Fibroblast of skin of right quadriceps (primary cell): ENCODE measurements at regions not wholly inside any gene's neighbourhood (a gene's known extent, or its start where the extent isn't known, plus 50 kb on each side); places are given as distances from the start of the nearest gene placed in this dataset.

Source experiments
- DNase-seq: peaks from one replicate; pipeline ENCODE4 v3.0.0-alpha.2; 2013

DNA sequence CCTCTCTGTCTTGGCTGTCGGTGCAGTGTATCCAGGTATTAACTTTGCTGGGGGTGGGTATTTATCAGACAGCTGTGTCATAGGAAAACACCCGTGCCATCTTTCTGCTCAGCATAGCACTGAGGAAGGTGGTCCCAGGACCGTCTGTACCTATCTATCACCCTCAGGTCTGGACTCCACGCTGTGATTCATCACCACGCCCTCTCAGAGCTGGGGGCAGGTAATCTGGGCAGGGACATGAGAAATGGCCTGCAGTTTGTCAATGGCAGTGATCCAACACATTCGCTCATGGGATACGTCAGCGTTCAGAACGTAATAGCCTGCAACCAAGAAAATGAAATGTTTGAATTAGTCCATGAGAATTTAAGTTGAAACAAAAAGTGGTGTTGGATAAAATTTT, 151.6 kb upstream of the MAP1B start:
- DNase-seq, result no peak

DNA sequence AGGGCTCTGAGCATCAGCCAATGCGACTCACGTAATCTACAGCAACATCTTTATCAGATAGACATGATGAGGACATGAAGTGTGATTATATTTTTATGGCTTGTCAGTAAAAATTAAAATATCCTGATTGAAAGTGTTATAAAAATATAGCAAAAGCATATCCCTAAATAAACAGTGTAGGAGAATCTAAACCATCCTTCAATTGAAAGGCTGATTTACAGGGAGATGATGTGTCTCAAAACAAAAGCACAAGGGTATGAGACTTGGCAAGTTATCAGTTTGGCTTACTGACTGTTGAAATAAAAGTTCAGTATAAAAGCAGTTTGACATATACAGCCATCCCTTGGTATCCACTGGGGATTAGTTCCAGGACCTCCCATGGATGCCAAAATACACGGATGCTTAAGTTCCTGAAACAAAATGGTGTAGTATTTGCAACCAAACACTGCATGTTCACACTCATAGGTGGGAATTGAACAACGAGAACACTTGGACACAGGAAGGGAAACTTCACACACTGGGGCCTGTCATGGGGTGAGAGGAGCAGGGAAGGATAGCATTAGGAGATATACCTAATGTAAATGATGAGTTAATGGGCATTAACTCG, 149.9 kb upstream of the MAP1B start:
- DNase-seq, result no peak

DNA sequence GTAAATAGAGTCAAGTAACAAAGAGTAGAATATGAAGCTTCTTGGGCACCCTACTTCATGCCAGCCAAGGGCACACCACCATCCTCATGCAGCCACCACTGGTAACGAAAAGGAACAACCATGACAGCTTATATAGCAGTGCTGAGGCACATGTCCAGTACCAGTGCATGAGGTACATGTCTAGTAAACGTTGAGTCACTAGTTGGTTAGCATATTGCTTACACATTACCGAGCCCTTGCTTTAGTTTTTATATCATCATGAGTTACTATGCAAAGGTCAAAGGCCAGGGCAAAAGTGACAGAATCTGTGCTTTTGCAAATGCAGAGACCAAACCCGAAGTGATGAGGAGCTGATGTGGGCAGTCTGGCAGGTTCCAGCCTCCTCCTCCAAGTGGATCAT, 147.1 kb upstream of the MAP1B start:
- DNase-seq, result no peak

DNA sequence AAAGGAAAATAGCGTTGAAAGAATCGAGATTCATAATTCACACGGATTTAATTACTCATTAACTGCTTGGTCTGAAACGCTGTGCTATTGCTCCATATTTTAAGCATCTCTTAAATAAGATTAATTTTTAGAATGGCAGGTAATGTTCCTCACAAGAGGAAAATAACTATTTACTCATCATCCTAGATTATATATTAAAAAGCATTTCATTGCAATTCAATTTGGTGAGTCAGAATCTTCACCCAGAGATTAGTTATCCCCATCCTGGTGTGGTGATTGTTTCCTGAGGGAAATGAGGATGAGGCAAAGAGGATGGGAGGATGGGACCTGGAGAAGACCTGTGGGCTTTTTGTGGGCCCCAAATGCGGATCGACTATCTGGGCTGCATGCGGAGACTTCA, 145.5 kb upstream of the MAP1B start:
- no peak for DNase-seq

DNA sequence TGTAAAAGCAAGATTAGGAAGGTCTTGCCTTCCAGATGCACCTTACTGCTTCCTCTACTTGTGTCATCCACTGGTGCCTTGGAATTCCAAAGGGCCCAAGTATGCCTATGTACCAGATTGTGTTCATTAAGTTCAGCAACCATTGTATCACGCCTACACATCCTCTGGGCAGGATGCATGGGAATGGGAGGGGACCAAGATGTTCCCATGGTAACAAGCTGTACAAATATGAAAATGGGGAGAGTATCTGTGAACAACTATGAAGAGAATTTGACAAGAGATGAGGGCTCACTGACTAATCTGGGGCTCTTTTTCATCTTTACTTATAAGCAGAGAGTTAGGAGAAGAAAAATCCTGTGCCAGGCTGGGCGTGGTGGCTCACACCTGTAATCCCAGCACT, 137.8 kb upstream of the MAP1B start:
- DNase-seq, result peak; percentile 11

DNA sequence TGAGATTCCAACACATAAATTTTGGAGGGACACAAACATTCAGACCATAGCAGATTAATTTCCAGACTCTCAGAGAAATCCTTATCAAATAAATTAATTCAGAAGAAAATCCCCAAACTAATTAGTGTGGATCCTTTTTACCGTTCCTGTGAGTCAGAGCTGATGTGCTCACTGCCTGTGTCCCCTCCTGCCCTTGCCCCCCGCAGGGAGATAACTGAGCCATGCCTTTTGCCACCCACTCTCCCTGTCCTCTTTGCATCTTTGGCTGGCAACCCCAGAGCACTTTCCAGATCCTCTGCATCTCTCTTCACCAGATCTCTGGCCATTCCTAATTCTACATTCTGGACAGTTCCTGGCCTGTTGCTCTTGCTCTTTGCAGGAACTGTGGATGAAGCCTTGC, 135.4 kb upstream of the MAP1B start:
- DNase-seq, result no peak

DNA sequence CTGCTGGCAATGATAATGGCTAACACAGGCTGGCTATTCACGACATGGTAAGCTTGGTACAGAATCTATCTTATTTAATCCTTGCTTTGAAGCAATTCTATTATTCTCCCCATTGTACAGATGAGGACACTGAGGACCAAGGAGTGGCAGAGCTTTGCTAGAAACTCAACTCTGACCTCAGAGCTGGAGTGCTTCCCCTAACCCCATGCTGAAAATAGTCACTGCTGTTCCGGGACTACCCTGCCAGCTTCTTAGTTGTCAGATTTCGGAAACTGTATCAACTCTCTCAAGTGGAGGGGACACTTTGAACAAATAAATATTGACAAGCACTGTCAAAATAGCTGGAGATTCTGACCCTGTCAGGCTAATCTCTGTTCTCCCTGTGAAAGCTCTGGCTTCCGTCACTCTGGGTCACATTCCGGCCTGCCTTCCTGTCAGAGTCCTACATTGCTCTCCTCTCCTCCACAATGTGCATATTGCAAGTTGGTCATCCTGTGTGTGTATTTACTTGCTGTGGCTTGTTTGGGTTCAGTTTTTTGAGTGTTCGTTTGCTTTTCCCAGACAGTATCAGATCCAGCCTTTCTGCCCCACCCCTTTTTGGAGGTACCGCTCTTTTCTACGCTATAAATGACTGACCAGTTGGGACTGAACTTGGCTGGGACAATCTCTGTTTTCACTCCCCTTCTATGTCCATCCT, 134.3 kb upstream of the MAP1B start:
- DNase-seq, result no peak

DNA sequence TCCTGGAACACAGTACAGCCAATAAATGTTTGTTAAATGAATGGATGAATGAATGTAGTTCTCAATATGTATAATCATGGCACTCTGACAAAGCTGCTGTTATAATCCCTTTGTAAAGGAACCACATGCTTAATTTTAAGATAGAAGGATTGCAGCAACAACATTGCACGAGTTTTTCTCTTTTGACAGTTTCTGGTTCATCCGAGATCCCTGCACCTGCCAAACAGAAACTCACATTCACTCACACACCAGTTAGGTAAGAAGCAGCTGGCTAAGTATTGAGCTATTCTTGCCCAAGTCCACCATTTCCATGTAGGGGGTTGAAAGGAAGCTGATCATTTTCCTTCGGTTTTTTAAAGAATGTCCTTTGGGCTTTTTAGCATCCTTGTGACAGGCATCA, 133.7 kb upstream of the MAP1B start:
- no peak for DNase-seq

DNA sequence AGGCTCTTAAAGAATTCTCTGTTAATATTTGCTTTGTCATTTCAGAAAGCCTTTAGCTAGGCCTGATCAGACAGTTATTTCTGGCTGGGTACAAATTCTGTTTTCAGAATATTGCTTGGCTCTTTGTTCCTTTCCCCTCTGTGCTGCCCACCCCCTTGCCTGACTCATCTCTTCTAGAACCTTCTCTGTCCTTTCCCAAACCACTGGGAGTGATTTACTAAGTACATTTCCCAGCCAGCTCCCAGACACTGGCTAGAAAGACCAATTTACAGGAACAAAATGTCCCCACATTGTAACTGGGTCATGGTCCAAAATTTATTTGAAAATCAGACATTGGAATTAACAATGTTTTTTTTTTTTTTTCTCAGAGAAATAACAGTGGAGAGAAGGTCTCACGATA, 133.1 kb upstream of the MAP1B start:
- DNase-seq, result peak; percentile 15

DNA sequence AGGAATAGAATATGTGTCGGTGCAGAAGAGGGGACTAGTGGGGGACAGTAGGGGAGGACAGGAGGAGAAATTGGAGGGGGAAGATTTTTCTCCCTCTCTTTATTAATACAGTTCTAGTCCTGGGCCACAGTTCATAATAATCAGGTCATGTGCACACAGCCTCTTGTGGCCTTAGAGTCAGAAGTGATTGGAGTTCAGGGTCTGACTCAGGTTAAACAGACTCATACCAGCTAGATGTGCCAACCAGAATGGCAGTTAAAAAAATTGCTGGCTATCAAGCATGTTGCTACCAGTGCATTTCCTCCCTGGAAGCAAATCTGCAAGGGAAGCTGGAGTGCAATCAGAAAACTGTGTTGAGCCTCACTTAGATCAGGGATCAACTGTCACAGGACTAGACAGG, 132.7 kb upstream of the MAP1B start:
- no peak for DNase-seq

DNA sequence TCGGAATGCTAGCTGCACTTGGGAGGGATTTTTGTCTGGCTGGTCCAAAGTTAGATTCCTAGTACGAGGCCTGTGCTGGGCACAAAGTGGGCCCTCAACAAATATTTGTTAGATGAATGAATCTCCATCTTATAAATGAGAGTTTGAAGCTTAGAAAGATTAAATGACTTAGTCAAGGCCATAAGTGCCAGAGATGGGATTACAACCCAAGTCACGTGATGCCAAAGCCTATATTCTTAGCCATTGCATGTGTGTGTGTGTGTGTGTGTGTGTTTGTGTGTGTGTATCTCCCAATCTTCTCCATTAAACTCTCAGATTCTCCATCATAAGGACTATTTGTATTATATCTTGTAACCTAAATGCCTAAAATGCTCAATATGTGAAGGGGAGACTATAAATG, 130.8 kb upstream of the MAP1B start:
- DNase-seq, result no peak

DNA sequence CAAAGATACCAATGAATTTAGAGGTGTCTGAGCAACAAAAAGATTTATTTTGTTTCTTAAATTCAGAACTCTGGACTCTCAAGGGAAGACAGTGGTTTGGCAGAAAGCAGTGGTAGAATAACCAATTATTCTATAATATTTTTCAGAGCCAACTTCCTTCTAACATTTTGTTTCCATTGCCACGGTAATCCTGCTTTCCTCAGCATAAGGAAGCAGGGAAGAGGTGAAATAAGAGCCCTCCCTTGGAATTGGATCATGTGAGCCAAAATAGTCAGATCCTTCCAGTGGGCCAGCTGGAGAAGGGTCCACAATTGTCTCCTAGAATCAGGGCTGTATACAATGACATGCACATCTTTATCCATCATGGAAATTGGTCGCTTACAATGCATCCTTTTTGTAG, 130.0 kb upstream of the MAP1B start:
- DNase-seq, result no peak

DNA sequence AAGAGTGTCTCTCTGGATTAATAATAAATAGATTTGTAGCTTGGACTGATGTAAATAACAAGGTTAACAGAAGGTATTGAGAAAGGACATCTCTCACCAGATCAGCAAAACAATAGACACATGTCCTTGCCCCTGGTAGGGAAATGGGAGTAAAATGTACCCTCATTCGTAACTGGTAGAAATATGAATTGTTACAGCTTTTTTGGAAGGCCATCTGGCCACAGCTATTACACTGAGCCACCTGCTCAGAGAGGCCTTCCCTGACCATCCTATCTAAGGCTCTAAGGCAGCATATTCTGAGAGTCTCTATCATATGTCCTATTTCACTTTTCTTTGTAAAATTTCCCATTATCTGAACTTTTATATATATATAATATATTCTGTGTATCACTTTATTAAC, 129.1 kb upstream of the MAP1B start:
- no peak for DNase-seq

DNA sequence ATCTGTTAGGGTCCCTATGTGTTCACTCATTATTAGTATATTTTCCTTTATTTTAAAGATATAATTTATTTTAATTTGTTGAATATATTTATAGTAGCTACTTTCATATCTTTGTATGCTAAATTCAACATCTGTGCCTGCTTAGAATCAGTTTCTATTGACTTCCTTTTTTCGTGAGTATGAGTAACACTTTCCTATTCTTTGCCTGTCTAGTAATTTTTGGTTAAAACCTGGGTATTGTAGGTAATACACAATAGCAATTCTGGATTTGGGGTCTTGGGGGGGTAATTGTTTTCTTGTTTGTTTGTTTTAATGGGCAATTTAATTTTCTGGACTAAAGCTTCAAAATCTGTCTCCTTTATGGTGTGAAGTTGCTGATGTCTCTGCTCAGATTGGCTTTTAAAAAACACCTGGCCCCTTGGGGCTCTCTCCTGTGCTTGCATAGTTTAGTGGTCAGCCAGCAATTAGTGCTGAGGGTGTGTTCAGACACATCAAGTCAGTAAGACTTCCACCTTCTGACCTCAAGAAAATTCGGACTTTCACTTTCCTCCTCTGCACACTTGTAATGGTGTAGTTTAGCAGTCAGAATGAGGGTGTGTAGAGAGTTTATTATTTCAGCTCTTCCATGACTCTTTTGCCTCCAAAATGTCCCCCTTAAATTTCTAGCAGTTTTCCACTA, 124.4 kb upstream of the MAP1B start:
- no peak for DNase-seq

DNA sequence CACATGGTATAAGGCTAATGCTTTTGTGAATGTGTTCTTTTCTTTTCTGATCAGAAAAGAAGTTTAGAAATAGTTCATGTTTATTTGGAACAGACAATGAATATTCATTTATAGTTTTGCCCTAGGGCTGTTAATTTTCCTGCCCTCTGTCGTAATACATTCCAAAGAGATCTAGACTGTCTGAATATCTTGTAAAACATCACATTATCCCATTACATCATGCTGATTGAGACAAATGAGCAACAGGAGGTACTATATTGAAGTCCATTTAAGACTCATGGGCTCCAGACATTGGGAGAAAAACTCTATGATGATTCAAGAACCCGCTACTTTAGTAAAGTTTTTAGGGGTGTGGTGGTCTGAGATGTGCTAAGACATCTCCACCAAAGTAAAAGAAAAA, 121.2 kb upstream of the MAP1B start:
- no peak for DNase-seq

DNA sequence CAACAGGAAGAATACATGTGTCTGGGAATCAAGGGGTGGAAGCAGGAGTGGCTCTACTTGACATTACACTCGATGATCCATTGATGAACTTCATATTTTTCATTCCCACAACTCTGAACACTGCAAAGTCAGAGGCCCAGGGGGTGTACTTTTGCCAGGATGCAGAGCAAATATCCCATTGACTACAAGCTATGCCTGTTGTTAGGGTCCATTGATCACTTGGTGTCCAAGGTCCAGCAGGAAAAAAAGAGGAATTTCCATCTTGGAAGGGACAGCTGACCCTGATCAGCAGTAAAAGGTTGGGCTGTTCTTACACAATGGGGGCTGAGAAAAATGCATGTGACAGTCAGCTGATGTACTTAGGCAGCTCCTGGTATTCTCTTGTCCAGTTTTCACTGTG, 118.5 kb upstream of the MAP1B start:
- DNase-seq, result no peak

DNA sequence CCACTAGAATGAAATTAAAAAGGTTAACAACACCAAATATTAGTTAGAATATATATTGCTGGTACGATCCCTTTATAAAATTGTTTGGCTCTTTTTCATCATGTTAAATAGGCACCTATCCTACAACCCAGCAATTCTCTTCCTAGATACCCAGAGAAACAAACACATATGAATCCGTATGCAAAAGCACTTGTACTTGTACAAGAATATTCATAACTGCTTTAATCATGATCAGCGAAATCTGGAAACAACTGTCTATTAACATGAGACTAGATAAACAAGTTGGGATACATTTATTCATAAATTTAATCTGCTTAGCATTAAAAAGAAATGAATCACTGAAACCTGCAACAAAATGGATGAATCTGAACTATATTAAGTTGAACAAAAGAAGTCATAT, 113.7 kb upstream of the MAP1B start:
- DNase-seq, result no peak

DNA sequence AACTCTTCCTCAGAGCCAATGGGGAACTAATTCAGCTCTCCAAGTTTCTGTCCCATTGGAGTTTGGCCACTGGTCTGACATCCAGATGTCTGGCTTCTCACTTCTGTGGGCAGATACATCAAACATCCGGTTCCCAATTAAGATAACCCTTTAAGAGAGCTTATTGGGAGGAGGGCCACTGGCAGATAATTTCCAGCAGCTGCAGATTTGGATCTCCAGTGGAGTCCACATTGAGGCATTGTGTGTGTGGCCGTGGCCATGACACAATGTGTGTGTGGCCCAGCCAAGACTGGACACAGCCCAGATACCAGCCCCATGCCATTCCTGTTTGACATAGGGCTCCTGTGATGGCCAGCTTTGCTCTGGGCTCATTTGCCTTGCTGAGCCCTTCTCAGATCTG, 110.5 kb upstream of the MAP1B start:
- DNase-seq, result no peak

DNA sequence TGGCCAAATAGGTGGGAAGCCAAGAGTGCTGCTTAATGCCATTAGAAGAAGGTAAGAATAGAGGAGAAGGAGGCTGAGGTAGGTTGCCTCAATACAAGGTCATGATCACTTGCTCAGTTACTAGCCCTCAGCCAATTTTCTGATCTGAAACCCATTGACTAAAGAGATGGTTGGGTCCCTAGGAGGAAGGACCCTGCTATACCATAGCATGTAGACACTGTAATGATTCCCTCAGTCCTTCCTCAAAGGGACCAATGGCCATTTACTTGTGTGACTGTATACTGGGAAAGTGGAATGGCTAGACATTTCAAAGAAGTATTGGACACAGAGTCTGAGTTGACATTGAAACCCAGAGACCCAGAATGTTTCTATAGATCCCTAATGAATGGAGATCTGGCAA, 108.5 kb upstream of the MAP1B start:
- DNase-seq, result no peak

DNA sequence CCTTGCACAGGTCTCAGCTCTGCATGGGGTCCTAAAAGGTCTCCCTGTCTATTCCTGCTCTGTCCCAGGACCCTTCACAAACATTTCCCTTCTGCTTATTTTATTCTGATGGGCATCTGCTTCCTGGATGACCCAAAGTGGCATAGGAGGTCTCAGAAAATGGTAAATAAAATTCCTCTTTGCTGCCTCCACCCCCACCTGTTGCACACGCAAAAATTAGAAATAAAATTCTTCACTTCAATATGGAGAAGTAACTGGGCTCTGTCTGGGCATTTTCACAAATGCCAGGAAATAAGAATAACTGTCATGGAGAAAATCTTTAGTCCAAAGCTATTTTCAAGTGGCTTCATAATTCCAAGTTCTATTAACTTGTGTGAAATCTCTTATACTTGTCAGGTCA, 106.6 kb upstream of the MAP1B start:
- DNase-seq, result no peak

DNA sequence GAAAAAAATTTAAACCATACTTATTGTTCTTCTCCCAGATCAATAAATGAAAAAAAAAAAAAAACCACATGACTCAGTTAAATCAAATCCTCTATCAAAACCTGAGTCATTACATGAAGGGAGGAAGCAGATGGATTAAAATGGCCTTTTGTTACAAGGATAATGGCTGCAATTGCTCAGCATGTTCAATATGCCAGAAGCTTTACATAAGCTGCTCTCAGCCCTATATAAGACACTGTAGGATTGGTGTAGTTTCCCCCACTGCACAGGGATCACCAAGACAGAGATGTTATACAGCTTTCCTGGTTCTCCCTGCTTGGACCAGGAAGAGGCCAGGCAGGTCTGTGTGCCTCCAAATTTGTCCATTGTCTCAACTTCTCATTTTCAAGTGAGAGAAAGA, 101.6 kb upstream of the MAP1B start:
- DNase-seq, result no peak

DNA sequence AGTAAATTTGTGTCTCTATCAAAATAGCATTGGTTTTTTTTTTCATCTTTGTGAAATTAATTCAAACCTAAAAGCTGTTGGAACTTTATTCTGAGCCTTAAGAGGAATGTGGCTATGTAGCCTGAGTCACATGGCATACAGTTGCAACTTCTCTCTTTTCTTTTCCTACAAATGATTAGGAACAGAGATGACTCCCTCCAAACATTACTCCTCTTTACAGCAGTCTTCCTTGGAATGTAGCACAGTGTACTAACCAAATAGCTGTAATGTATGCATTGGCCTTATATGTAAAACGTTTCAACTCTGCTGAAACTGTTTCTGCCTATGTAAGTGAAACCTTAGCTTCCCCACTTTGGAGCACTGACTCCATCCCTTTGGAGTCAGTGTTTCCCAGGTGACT, 100.9 kb upstream of the MAP1B start:
- peak; percentile 66 for DNase-seq

DNA sequence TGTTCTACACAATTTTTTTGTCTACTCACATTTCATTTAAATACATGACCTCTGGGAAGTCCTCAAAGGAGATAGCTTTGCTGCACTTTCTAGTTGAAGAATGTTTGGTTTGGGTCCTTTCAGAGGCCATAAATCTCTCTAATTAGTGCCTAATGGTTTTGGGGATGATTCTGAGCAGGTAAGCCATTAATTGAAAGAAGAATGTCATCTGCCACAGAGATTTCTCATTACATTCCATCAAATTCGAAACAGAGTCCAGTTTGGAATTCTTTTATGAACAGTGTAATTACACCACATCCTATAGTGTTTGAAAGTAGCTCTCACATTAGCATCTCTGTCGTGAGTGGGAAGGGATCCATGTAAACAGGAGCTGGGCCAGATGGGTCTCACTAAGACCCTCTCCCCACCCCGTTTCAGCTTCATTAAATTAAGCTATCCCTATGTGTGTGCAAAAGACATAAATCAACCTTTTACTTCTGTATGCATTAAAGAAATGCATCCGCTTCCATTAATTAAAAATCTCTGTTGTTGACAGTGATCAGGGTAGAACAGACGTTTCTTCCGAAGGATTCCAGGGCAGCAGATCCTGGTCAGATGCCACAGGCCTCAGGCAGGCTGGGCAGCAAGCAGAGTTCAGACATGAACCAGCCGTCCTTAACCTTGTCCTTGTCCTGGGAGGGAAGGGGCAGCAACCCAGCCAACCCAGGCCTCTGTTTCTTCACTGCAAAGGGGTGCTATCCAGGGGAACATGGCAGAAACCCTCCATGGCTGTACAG, 99.8 kb upstream of the MAP1B start:
- no peak for DNase-seq

DNA sequence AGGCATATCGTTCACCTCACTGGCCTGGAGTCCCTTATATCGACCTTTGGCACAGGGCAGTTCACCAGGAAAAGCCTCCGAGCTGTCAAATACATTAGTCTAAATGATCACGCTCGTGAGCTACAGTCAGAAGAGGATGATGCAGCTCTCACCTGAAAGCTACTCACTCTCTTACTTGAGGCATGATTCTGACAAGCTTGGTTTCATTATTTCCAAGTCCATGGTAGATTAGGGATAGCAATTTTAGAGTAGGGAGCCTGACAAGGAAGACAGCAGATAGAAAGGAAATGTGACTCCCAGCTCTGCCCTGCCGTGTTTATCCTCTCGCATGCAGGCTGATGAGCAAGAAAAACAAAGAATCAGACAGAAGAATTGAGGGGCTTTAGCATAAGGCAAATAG, 98.0 kb upstream of the MAP1B start:
- DNase-seq, result no peak
